ENCODE measurements at regions not wholly inside any gene's neighbourhood (a gene's known extent, or its start where the extent isn't known, plus 50 kb on each side); places are given as distances from the start of the nearest gene placed in this dataset.

- DNase-seq (ENCODE audit: low read depth), result no peak
Measured at GRCh38 chr7:18317941-18318340, 177.6 kb upstream of the HDAC9 start.

DNA sequence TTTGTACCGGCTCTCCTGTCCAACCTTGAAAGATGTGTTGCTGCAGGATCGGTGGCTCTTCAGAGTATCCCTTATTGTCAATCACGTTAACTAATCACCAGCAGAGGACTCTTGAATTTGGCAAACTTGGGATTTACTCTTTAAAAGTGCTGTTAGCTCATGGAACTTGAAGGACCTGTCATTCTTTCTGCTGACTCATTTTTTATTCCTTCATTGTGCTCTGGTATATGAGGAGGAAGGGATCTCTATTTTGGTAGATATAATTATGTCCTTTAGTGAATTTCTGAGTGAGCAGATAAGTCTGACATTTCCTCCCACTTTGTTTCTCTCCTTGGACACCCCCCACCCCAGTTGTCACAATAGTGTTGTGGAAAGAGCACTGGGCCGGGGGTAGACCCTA is 175.1 kb upstream of the HDAC9 start:
- no peak for DNase-seq (ENCODE audit: low read depth)

DNA sequence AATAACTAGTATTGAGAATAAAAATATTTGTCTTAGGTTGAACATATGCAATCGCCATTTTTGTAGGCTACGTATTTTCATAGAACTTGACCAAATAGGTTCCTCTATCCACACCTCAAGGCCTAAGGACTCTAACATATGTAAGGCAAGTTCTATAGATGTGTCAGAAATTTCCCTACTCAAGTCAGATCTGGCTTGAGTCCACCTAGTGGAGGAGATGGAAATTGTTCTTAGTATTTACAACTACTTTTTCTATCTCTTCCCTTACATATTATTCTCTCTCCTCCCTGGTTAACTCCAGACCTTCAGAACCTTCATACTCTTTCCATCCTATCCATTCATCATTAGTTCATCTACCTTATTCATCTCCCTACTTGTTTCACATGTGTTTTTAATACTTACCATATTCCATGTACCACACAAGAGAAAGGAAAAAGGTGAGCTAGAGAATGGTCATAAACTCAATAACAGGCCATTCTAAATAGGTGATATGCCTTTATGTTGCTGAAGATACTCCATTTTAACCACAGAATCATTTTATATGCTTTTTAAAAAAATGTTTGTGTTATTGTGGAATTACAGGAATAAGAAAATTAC is 174.5 kb upstream of the HDAC9 start:
- DNase-seq (ENCODE audit: low read depth), result peak; percentile 57

DNA sequence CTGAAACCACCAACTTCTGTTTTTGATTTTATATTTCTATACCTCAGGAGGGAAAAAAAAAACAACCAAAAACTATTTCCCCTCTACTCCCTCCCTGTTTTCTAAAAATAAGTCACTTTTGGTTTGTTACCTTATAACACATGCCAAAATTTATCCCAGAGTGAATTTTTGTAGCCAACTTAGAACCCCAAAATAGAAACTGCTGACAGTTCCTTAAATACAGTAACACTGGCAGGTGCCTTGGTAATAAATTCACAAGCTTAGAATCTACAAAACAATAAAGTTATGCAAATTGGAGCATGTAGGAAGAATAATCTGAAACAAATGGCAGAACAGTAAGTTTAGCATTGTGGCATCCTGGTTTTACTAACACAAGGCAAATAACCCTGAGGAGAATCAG is 165.0 kb upstream of the HDAC9 start:
- DNase-seq (ENCODE audit: low read depth), result no peak

GRCh38 chr7:18336626-18337025 is 158.9 kb upstream of the HDAC9 start:
- no peak for DNase-seq (ENCODE audit: low read depth)

GRCh38 chr7:18337048-18337809 is 158.3 kb upstream of the HDAC9 start:
- DNase-seq (ENCODE audit: low read depth), result no peak

GRCh38 chr7:18338910-18339523 is 156.5 kb upstream of the HDAC9 start:
- DNase-seq (ENCODE audit: low read depth), result no peak

DNA sequence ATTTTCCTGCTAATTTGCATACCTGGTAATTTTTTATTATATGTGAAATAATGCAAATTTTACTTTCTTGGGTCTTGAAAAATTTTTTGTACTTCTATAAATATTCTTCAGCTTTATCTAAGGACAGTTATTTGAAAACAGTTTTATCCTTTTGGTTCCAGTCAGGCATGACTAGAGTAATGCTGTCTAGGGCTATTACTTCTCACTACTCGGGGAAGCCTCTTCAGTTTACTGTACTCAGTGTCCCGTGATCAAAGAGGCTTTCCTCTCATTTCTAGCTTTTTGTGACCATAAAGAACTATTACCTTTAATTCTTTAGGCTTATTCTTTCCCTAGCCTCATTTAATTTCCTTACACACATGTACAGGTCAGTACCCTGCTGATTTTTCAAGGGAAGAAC is 153.8 kb upstream of the HDAC9 start:
- DNase-seq (ENCODE audit: low read depth), result no peak

GRCh38 chr7:18343047-18343446 is 152.5 kb upstream of the HDAC9 start:
- no peak for DNase-seq (ENCODE audit: low read depth)

DNA sequence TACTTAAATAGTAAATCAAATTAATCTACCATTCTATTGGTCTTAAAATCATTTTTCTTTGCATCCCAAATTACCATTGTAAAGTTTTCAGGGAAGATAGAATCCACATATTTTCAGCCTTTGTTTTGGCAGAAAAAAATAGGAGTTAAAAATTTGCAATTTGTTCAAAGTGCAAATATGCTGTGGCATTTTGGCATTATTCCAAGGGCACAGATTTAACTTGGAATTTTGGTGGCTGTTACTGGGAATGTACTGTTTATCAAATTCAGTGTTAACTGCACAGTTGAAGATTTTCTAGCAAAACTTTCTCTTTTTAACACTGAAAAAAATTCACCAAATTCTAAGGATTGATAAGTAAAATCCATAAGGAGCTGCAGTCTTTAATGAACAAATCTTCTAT is 151.0 kb upstream of the HDAC9 start:
- no peak for DNase-seq (ENCODE audit: low read depth)

DNA sequence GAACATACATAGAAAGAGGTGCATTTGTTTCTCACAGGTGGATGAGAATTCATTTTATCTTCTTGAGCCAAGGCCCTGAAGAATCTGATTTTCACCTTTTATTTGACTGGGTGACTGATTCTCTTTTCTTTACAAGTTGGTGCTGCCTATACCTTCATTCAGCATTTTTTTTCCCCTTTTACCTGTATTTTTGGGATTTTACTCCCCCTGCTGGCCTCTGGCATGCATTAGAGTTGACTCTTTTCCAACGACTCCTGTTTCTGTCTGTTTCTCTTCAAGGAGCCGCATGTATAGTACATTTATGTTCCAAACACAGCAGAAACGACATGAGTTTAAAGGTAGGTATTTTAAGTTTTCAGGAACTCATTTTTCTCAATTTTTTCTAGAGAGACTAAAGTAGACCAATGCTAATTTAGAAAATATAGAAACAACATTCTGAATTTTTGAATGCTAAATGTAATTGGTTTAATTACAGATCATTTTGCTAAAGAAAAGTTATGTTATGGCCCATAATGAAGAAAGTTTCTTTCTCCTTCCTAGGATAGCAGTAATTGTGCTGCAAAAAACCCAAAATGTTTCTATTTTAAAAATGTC is 149.8 kb upstream of the HDAC9 start:
- peak; percentile 38 for DNase-seq (ENCODE audit: low read depth)

DNA sequence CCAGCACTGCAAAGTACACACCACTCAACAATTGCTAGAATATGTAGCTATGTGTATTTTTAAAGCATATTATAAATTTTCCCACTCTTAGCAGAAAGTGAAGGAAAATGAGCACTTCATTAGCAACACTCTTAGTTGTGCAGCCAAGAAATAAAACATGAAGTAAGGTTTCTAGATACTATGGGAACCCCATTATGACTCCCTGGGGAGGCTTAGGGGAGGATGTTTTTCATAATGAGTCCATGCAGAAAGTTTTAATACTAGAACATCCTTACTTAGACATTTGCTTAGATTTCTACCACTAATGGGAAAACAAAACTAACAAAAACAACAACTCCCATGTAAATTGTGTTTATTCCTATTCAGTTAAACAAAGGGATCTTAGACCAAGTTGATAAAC is 148.4 kb upstream of the HDAC9 start:
- DNase-seq (ENCODE audit: low read depth), result no peak

DNA sequence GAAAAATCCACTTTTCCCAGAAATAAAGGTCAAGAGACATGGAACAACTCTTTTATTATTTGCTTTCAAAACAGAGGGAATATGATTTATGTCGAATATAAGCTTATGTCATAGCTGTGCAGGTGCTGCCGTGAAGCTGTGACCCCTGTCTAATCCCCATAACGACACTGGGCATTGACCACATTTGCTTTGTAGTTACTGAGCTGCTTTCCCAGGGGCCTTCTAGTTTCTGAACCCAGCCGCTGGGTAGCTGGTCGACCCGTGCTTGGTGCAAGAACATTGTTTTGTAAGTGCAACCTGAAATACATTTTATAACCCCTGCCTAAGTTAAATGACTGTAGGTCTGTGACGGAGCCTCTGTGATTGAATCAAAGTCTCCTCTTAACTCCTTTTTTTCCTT is 144.9 kb upstream of the HDAC9 start:
- no peak for DNase-seq (ENCODE audit: low read depth)

DNA sequence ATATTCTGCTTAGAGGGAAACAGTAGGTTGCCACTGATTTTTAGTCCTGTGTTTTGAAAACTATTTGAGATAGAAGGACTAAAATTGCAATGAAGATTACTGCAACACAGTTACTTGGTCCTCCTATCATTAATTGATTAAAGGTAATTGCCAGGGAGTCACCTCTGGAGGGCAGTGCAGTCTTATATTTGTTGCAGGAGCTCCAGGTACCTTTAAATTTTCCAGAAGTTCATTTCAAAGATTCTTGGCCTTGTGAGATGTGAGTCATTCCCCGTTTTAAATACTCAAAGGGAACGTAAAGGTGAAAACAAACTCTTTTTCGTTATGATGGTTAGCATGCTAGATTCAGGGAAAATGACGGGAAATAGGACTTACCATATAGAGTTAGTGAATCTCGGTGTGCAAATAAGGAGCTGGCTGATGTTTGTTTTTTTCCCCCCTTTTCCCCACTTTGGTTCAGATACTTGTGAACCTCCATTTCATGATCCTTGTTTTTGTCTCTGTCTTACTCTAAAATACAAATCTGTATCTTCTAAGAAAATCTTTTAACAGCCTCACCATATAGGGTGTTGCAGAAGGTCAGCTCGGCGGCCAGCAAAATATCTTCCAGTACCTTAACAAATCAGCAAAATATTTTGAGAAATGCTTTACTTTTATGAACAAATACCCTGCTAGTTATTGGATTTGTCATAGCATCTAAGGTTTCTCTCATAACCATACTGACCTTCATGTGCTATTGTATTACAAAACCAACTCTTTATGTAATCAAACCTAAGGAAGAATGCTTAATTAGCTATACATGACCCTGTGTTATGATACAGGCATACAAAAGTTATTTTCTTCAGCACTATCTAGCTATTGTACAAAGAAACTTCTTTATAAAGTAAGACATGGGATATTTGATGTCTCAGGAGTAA is 143.0 kb upstream of the HDAC9 start:
- DNase-seq (ENCODE audit: low read depth), result peak; percentile 77

- DNase-seq (ENCODE audit: low read depth), result no peak
Measured at GRCh38 chr7:18353339-18353738, 142.2 kb upstream of the HDAC9 start.

- DNase-seq (ENCODE audit: low read depth), result peak; percentile 18
Measured at GRCh38 chr7:18354108-18355085, 141.2 kb upstream of the HDAC9 start.

DNA sequence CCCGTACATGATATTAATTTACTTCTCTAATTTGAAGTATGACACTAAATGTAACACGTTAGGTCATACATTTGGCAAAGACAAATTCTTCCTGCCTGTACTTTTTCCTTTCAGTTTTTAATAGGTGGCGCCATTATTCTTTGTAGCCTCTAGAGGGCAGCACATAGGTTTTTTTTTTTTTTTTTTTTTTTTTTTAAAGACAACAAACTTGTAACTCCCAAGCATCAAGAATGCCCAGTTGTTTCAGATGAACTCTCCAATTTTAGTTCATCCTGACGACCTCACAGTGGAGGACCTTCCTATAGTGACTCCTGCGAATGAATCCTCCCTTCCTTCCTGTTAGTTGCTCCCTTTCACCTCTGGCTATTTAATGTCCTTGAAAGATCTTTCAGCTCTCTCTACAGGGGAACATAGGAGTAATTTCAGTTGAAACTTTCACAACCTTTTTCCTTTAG is 139.3 kb upstream of the HDAC9 start:
- peak; percentile 21 for DNase-seq (ENCODE audit: low read depth)

- peak; percentile 16 for DNase-seq (ENCODE audit: low read depth)
Measured at GRCh38 chr7:18357691-18358090, 137.9 kb upstream of the HDAC9 start.

- DNase-seq (ENCODE audit: low read depth), result peak; percentile 7
Measured at GRCh38 chr7:18361756-18362155, 133.8 kb upstream of the HDAC9 start.

- DNase-seq (ENCODE audit: low read depth), result no peak
Measured at GRCh38 chr7:18363751-18364380, 131.7 kb upstream of the HDAC9 start.

Data from iris pigment epithelial cell (primary cell).